CD14-positive monocyte (primary cell): ENCODE measurements at regions not wholly inside any gene's neighbourhood (a gene's known extent, or its start where the extent isn't known, plus 50 kb on each side); places are given as distances from the start of the nearest gene placed in this dataset.

Source experiments
- DNase-seq, 3 donors: peaks; one replicate each; pipeline ENCODE4 v3.0.0-alpha.2; 2011 to 2022
- H2AFZ ChIP-seq: 2 replicates; pipeline ENCODE4 v1.6.0; 2012; ENCODE audit warnings: mild to moderate bottlenecking, low read depth, low read length, inconsistent platforms; ENCODE audit not compliant: insufficient read depth, poor library complexity, severe bottlenecking
- H3K27ac ChIP-seq, 2 donors: 1 replicate in 1 of 2; 2 replicates in 1 of 2; pipeline ENCODE4 v1.5.1; 2012 to 2013; ENCODE audit warnings: low read length in 2 of 2, control low read depth in 1 of 2, inconsistent platforms in 1 of 2, low read depth in 1 of 2, mild to moderate bottlenecking in 1 of 2
- H3K27me3 ChIP-seq, 2 donors: one replicate each; pipeline versions ENCODE4 v1.6.0 to v1.6.1; 2011 to 2013; ENCODE audit warnings: low read length in 2 of 2; ENCODE audit not compliant: control insufficient read depth in 2 of 2, insufficient read depth in 2 of 2
- H3K36me3 ChIP-seq, 2 donors: replicated peaks in 1 of 2; 1 replicate in 1 of 2; 2 replicates in 1 of 2; pipeline versions ENCODE4 v1.5.1 to v1.6.1; 2012 to 2013; ENCODE audit warnings: low read length in 2 of 2, control low read depth in 1 of 2, inconsistent platforms in 1 of 2, mild to moderate bottlenecking in 1 of 2; ENCODE audit not compliant: insufficient read depth in 2 of 2, control insufficient read depth in 1 of 2
- H3K4me1 ChIP-seq, 2 donors: 1 replicate in 1 of 2; 2 replicates in 1 of 2; pipeline versions ENCODE4 v1.5.1 to v1.6.1; 2012 to 2013; ENCODE audit warnings: low read length in 2 of 2, control low read depth in 1 of 2, inconsistent platforms in 1 of 2, mild to moderate bottlenecking in 1 of 2, moderate library complexity in 1 of 2; ENCODE audit not compliant: insufficient read depth in 2 of 2, control insufficient read depth in 1 of 2
- H3K4me2 ChIP-seq: replicated peaks from 2 replicates; pipeline ENCODE3; 2012; ENCODE audit warnings: low read length, moderate library complexity, mild to moderate bottlenecking; ENCODE audit not compliant: poor library complexity, severe bottlenecking; ENCODE audit errors: extremely low read depth
- H3K4me3 ChIP-seq, 3 experiments: fragments of 200-600 bp in 1 of 3; sonication (generic) in 1 of 3; replicated peaks in 1 of 3; 1 replicate in 2 of 3; 2 replicates in 1 of 3; pipeline ENCODE4 v1.5.1; 2011 to 2013; ENCODE audit warnings: low read length in 3 of 3, mild to moderate bottlenecking in 3 of 3, control low read depth in 2 of 3, low read depth in 2 of 3, inconsistent platforms in 1 of 3, moderate library complexity in 1 of 3
- H3K79me2 ChIP-seq: 2 replicates; pipeline ENCODE4 v1.6.0; 2012; ENCODE audit warnings: mild to moderate bottlenecking, control low read depth, inconsistent platforms, low read length, moderate library complexity; ENCODE audit not compliant: insufficient read depth
- H3K9ac ChIP-seq: 2 replicates; pipeline ENCODE4 v1.6.0; 2017; ENCODE audit warnings: low read length, mild to moderate bottlenecking; ENCODE audit not compliant: insufficient read depth, poor library complexity, severe bottlenecking
- H3K9me3 ChIP-seq, 2 donors: replicated peaks in 1 of 2; 1 replicate in 1 of 2; 2 replicates in 1 of 2; pipeline versions ENCODE4 v1.5.1 to v1.6.1; 2012 to 2013; ENCODE audit warnings: low read length in 2 of 2, control low read depth in 1 of 2; ENCODE audit not compliant: control insufficient read depth in 1 of 2, insufficient read depth in 1 of 2
- H4K20me1 ChIP-seq: 2 replicates; pipeline ENCODE4 v1.6.0; 2012; ENCODE audit warnings: mild to moderate bottlenecking, low read length, control low read depth, moderate library complexity; ENCODE audit not compliant: insufficient read depth
- H3K27ac Mint-ChIP-seq, 7 donors: one replicate each; pipeline ENCODE4 v1.8.0; 2020; ENCODE audit warnings: mild to moderate bottlenecking in 7 of 7, mixed read lengths in 7 of 7, moderate library complexity in 6 of 7, inconsistent platforms in 2 of 7
- H3K27me3 Mint-ChIP-seq, 3 donors: one replicate each; pipeline ENCODE4 v1.8.0; 2021 to 2022; ENCODE audit warnings: low read depth in 3 of 3, mild to moderate bottlenecking in 3 of 3, mixed read lengths in 3 of 3, moderate library complexity in 3 of 3, inconsistent platforms in 1 of 3
- H3K36me3 Mint-ChIP-seq, 2 donors: one replicate each; pipeline ENCODE4 v1.8.0; 2020; ENCODE audit warnings: mixed read lengths in 2 of 2, inconsistent platforms in 1 of 2, mild to moderate bottlenecking in 1 of 2
- H3K4me1 Mint-ChIP-seq: one replicate; pipeline ENCODE4 v1.8.0; 2020; ENCODE audit warnings: mild to moderate bottlenecking, mixed read lengths
- H3K4me3 Mint-ChIP-seq, 2 donors: one replicate each; pipeline ENCODE4 v1.8.0; 2020; ENCODE audit warnings: mild to moderate bottlenecking in 2 of 2, mixed read lengths in 2 of 2, moderate library complexity in 1 of 2
- H3K9me3 Mint-ChIP-seq, 7 donors: one replicate each; pipeline ENCODE4 v1.8.0; 2020 to 2022; ENCODE audit warnings: mixed read lengths in 7 of 7, mild to moderate bottlenecking in 6 of 7, moderate library complexity in 6 of 7, inconsistent platforms in 2 of 7
- WGBS: methylation state at CpG from one replicate; pipeline ENCODE4 v1.1.5; 2013; ENCODE audit warnings: missing lambda C conversion rate; ENCODE audit not compliant: insufficient coverage; 5-methylcytosine and 5-hydroxymethylcytosine counted together
- intact Hi-C, 2 donors: fragments of 100-400 bp; cut with micrococcal nuclease; formaldehyde crosslinking; loops; one replicate each; pipeline versions ENCODE4 v1.15.0 to v1.15.1; 2023
- TF ChIP-seq, protein P1 (sequence below): fragments of 200-600 bp; IDR thresholded peaks from one replicate; pipeline ENCODE4 v1.8.0; 2022; ENCODE audit warnings: antibody characterized with exemption, mild to moderate bottlenecking

DNA sequence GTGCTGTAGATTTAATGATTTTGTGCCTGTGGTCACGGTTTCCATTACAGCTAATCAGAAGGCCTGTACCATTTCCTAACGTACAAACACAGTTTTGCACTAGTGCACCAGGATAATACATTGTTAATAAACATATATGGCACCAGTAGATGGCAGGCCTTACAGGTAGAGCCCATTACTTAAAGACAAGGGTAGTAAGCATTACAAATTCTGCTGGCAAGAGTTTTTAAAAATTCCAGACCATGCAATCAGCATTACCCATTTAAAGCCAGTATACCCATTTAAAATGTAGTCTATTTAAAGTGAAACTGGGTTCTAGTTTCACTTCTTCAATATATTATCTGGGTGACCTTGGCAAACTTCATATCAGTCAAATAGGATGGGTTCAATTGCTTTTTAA lies 224.2 kb downstream of the NUP35 start:
- H3K9me3 ChIP-seq: no peaks in the 10 kb centered on the region
- TF ChIP-seq, protein P1, sequence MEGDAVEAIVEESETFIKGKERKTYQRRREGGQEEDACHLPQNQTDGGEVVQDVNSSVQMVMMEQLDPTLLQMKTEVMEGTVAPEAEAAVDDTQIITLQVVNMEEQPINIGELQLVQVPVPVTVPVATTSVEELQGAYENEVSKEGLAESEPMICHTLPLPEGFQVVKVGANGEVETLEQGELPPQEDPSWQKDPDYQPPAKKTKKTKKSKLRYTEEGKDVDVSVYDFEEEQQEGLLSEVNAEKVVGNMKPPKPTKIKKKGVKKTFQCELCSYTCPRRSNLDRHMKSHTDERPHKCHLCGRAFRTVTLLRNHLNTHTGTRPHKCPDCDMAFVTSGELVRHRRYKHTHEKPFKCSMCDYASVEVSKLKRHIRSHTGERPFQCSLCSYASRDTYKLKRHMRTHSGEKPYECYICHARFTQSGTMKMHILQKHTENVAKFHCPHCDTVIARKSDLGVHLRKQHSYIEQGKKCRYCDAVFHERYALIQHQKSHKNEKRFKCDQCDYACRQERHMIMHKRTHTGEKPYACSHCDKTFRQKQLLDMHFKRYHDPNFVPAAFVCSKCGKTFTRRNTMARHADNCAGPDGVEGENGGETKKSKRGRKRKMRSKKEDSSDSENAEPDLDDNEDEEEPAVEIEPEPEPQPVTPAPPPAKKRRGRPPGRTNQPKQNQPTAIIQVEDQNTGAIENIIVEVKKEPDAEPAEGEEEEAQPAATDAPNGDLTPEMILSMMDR: no peak
- intact Hi-C loops: no loop called here
- Mint-ChIP-seq H3K27ac (no peak overlapping the region), H3K36me3 (no peaks in the 10 kb centered on the region), H3K4me1 (no peaks in the 10 kb centered on the region), H3K9me3 (peaks cover 0 to 2% (median 0%) of the 10 kb centered on the region in 7 donors), H3K27me3 (peaks cover 0 to 2% (median 2%) of the 10 kb centered on the region in 3 donors), H3K4me3 (no peak overlapping the region)
- no peak overlapping the region for H3K4me2 ChIP-seq
- no peak overlapping the region for H3K4me3 ChIP-seq
- no peak overlapping the region for H3K27ac ChIP-seq
- H3K79me2 ChIP-seq: no peaks in the 10 kb centered on the region
- no peaks in the 10 kb centered on the region for H4K20me1 ChIP-seq
- H3K9ac ChIP-seq: no peak overlapping the region
- no CpG with 5 or more reads among the region's 2 CpGs for WGBS
- H2AFZ ChIP-seq: no peak overlapping the region
- no peaks in the 10 kb centered on the region for H3K4me1 ChIP-seq
- no peaks in the 10 kb centered on the region for H3K27me3 ChIP-seq
- no peak for DNase-seq
- no peaks in the 10 kb centered on the region for H3K36me3 ChIP-seq

DNA sequence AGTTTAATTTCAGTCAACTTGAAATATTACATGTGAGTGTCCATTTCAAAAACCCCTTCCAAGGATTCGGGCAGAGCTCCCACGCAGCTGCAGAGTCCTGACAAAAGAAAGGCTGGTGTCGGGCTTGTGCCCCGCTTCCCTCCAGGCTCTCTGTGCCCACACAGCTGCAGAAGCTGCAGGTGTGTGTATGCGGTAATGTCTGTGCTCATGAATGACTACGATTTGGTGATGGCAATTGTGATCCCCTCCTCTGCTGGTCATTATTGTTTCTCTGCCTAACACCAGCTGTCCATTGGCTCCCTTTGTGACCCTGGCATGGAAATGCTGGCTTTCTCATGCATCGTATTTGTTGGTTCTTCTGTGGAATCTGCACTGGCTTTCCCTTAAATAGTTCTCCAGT lies 224.8 kb downstream of the NUP35 start:
- Histone ChIP-seq H3K4me3 (no peak overlapping the region), H3K27me3 (no peaks in the 10 kb centered on the region), H3K9me3 (no peaks in the 10 kb centered on the region), H4K20me1 (no peaks in the 10 kb centered on the region), H3K4me2 (no peak overlapping the region), H3K27ac (no peak overlapping the region), H3K79me2 (no peaks in the 10 kb centered on the region), H3K36me3 (no peaks in the 10 kb centered on the region), H3K4me1 (no peaks in the 10 kb centered on the region), H2AFZ (no peak overlapping the region), H3K9ac (no peak overlapping the region)
- WGBS: 90% methylated on average over 5 of the region's 7 CpGs
- intact Hi-C loops: no loop called here
- no peak for DNase-seq
- Mint-ChIP-seq H3K9me3 (peaks cover 0 to 2% (median 0%) of the 10 kb centered on the region in 7 donors), H3K4me1 (no peaks in the 10 kb centered on the region), H3K27me3 (peaks cover 0 to 2% (median 2%) of the 10 kb centered on the region in 3 donors), H3K36me3 (no peaks in the 10 kb centered on the region), H3K4me3 (no peak overlapping the region), H3K27ac (peak overlapping the region in 1 of 7 donors; percentile 17)
- TF ChIP-seq, protein P1: no peak
